Ectodermal cell (in vitro differentiated cells): ENCODE measurements at regions not wholly inside any gene's neighbourhood (a gene's known extent, or its start where the extent isn't known, plus 50 kb on each side); places are given as distances from the start of the nearest gene placed in this dataset.

Experiments used
- H3K27ac ChIP-seq: 2 replicates; pipeline ENCODE4 v1.7.0; 2013; ENCODE audit warnings: mild to moderate bottlenecking, low read depth, low read length; ENCODE audit not compliant: insufficient read depth, poor library complexity, severe bottlenecking
- H3K27me3 ChIP-seq: 2 replicates; pipeline ENCODE4 v1.7.0; 2013; ENCODE audit warnings: mild to moderate bottlenecking, low read length; ENCODE audit not compliant: insufficient read depth, control insufficient read depth, poor library complexity, severe bottlenecking
- H3K36me3 ChIP-seq: one replicate; pipeline ENCODE4 v1.7.0; 2013; ENCODE audit warnings: low read length; ENCODE audit not compliant: control insufficient read depth, insufficient read depth
- H3K4me1 ChIP-seq: one replicate; pipeline ENCODE4 v1.7.0; 2013; ENCODE audit warnings: low read length; ENCODE audit not compliant: control insufficient read depth, insufficient read depth
- H3K4me3 ChIP-seq: 2 replicates; pipeline ENCODE4 v1.7.0; 2013; ENCODE audit warnings: low read depth, low read length, control low read depth; ENCODE audit not compliant: insufficient read depth
- H3K9me3 ChIP-seq: 2 replicates; pipeline ENCODE4 v1.7.0; 2013; ENCODE audit warnings: mild to moderate bottlenecking, low read length, moderate library complexity; ENCODE audit not compliant: control insufficient read depth
- WGBS, 2 experiments: methylation state at CpG; one replicate each; pipeline ENCODE4 v1.1.7; 2013; ENCODE audit warnings: missing lambda C conversion rate in 2 of 2; 5-methylcytosine and 5-hydroxymethylcytosine counted together

DNA sequence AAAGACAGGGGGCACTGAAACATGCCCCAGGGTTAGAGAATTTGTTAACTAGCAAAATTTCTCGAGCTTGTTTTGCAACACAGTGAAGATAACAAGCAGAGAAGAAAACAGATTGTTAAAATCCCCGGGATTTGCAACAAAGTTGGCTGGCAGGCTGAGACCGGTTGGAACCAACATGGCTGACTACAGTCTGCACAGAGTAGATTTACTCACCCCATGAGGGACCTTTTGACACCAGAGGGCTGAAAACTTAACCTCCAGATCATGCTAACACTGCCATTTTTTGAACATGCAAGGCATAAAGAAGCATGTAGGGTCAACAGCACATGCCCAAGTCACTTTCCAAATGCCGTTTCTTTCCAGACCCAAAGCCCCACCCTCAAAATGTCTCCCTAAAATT is 95.2 kb upstream of the TMEM26 start:
- H3K27ac ChIP-seq = no peak overlapping the region
- no peaks in the 10 kb centered on the region for H3K36me3 ChIP-seq
- no peaks in the 10 kb centered on the region for H3K4me1 ChIP-seq
- 89 to 92% methylated on average over 4 of the region's 4 CpGs for WGBS, 2 experiments
- no peaks in the 10 kb centered on the region for H3K9me3 ChIP-seq
- no peak overlapping the region for H3K4me3 ChIP-seq
- H3K27me3 ChIP-seq = no peaks in the 10 kb centered on the region

DNA sequence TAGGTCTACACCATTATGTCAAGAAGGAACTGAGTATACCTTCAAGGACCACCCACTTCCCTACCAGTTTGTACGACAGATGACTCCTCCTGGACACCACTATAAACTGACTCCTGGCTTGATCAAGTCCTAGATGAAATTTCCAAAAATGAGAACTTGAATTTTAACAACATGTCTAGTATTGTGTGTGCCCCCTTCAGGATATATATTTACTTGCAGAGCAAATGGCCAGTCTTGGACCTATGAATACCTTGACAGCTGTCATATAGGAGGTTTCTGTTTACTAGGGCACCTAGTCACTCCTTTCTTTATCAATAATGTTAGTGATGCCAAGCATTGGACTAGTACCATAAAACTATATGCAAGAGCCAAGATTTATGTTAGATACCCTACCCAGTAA is 94.1 kb upstream of the TMEM26 start:
- Histone ChIP-seq H3K27ac (no peak overlapping the region), H3K4me3 (no peak overlapping the region), H3K9me3 (no peaks in the 10 kb centered on the region), H3K4me1 (no peaks in the 10 kb centered on the region), H3K36me3 (no peaks in the 10 kb centered on the region), H3K27me3 (no peaks in the 10 kb centered on the region)
- WGBS, 2 experiments = 88 to 100% methylated on average over 1 of the region's 1 CpG

DNA sequence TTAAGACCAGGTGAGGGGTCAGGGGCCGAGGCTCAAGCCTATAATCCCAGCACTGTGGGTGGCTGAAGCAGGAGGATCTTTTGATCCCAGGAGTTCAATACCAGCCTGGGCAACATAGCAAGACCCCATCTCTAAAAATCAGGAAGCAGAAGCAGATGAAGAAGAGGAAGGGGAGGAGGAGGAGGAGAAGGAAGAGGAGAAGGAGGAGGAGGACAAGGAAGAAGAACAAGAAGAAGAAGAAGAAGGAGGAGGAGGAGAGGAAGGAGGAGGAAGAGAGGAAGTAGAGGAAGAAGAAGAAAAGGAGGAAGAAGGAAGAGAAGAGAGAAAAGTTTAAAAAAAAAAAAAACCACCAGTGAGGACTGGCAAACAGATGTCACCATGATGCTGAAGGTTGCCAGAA is 92.0 kb upstream of the TMEM26 start:
- no peak overlapping the region for H3K27ac ChIP-seq
- no peak overlapping the region for H3K4me3 ChIP-seq
- 76 to 83% methylated on average over 1 of the region's 1 CpG for WGBS, 2 experiments
- no peaks in the 10 kb centered on the region for H3K9me3 ChIP-seq
- H3K36me3 ChIP-seq = no peaks in the 10 kb centered on the region
- no peaks in the 10 kb centered on the region for H3K4me1 ChIP-seq
- H3K27me3 ChIP-seq = no peaks in the 10 kb centered on the region

DNA sequence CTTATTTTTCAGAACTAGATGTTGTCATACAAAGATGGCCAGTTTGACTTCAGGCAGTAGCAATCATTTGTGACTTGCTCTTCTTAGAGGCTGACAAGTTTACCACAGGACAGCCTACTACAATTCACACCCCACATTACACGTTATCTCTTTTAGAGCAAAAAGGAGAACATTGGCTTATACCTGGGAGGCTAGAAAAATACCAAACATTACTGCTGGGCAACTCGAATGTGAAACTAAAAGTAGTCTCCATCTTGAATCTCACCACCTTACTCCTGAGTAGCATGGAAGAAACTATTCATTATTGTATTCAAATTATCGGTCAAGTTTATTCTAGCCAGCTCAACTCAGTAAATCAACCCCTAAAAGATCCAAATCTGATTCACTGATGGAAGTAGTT is 90.7 kb upstream of the TMEM26 start:
- H3K9me3 ChIP-seq = no peaks in the 10 kb centered on the region
- H3K4me1 ChIP-seq = no peaks in the 10 kb centered on the region
- H3K4me3 ChIP-seq = no peak overlapping the region
- H3K27me3 ChIP-seq = no peaks in the 10 kb centered on the region
- WGBS, 2 experiments = 33 to 62% methylated on average over 2 to 3 of the region's 3 CpGs
- H3K27ac ChIP-seq = no peak overlapping the region
- H3K36me3 ChIP-seq = no peaks in the 10 kb centered on the region

DNA sequence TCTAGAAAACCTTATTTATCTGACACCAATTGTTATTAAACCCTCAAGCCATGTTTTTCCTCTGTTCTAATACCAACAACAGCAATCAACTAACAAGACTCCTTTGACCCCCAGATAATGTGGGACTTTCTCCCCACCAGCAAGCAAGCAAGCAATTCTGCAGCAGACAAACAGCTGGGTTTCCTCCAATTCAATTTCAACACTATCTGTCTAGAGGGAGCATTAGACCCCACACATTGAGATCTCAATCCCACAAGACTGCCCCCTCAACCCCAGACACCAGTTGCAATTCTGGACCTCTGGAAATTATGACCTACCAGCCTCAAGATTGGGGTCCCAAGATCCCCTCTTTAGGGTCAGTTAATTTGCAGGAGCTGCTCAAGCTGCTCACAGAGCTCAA is 89.4 kb upstream of the TMEM26 start:
- Histone ChIP-seq H3K27me3 (no peaks in the 10 kb centered on the region), H3K27ac (no peak overlapping the region), H3K4me1 (no peaks in the 10 kb centered on the region), H3K4me3 (no peak overlapping the region), H3K9me3 (no peaks in the 10 kb centered on the region), H3K36me3 (no peaks in the 10 kb centered on the region)

DNA sequence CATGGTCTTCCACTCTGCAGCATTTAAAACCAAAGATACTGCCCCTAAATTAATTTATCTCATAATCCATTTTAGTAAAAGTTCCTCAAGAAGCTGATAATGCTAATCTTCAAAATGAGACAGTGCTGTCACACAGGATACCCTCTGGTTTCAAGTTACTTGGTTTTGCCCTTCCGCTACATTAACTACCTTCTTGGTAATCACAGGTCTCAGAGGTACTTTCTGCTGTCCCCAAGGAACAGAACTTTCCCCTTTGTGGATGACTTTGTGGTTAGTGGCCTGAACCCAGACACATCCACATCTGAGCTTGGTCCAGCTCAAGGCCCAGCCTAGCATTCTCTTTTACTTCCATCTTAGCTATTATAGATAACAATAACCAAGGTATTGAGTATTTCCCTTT is 88.8 kb upstream of the TMEM26 start:
- WGBS, 2 experiments = 88 to 89% methylated on average over 1 of the region's 1 CpG
- H3K36me3 ChIP-seq = no peaks in the 10 kb centered on the region
- H3K4me3 ChIP-seq = no peak overlapping the region
- no peaks in the 10 kb centered on the region for H3K4me1 ChIP-seq
- no peaks in the 10 kb centered on the region for H3K9me3 ChIP-seq
- H3K27me3 ChIP-seq = no peaks in the 10 kb centered on the region
- no peak overlapping the region for H3K27ac ChIP-seq

DNA sequence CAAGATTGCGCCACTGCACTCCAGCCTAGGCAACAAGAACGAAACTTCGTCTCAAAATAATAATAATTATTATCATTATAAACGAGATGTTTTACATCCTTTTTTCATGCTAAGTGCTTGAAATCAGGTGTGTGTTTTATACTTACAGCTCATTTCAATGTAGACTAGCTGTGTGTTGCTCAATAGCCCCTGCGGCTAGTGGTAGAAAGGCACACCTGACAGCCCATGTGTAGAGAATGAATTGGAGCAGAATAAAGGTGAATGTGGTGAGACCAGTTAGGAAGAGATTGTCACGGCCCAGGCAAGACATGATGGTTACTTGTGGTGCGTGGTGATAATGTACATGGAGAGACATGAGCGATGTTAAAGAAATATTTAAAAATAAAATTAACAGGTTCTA is 86.7 kb upstream of the TMEM26 start:
- Histone ChIP-seq H3K4me1 (no peaks in the 10 kb centered on the region), H3K36me3 (no peaks in the 10 kb centered on the region), H3K4me3 (no peak overlapping the region), H3K27ac (no peak overlapping the region), H3K9me3 (no peaks in the 10 kb centered on the region), H3K27me3 (no peaks in the 10 kb centered on the region)
- WGBS, 2 experiments = 86 to 96% methylated on average over 7 to 8 of the region's 8 CpGs

DNA sequence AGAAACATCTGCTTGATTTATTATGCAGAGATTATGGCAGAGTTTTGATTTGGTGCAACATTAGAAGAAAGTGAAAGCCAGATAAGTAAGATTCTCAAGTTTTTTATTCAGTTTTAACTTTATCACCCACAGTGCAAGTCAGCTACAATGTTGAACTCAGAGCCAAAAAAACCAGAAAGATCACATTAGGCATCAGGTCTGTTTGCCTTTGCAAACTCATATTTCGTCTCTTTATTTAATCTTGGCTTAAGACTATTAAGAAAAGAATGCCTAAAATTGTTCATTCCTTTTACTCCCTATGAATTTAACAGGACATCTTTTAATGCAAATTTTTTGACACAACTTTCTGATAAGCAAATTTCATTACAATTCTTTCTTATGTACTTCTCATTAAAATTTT is 76.0 kb upstream of the TMEM26 start:
- no peaks in the 10 kb centered on the region for H3K9me3 ChIP-seq
- H3K4me1 ChIP-seq = no peaks in the 10 kb centered on the region
- H3K27ac ChIP-seq = no peak overlapping the region
- no peaks in the 10 kb centered on the region for H3K36me3 ChIP-seq
- H3K27me3 ChIP-seq = no peaks in the 10 kb centered on the region
- WGBS, 2 experiments = 92 to 100% methylated on average over 1 of the region's 1 CpG
- no peak overlapping the region for H3K4me3 ChIP-seq

DNA sequence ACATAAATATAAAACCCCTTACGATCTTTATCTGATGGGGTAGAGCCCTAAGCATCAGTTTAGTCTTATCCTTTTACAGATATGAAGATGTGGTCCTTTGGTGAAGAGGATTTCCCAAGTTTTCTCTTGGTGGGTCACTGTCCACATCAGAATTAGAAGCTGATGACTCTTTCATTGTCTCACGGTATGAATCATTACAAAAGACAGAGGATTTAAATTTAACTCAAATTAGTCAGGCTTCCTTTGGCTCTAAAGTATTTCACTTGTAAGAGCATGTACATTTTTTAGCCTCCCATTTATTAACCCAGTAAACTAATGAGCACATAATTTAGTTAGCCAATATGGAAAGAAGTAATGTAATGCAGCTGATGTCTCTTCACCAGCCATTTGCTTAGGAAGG is 49.9 kb upstream of the TMEM26 start:
- H3K4me3 ChIP-seq = no peak overlapping the region
- H3K4me1 ChIP-seq = no peaks in the 10 kb centered on the region
- H3K27ac ChIP-seq = no peak overlapping the region
- H3K9me3 ChIP-seq = no peaks in the 10 kb centered on the region
- 75 to 86% methylated on average over 2 of the region's 2 CpGs for WGBS, 2 experiments
- no peaks in the 10 kb centered on the region for H3K27me3 ChIP-seq
- H3K36me3 ChIP-seq = no peaks in the 10 kb centered on the region
